ENCODE measurements at regions not wholly inside any gene's neighbourhood (a gene's known extent, or its start where the extent isn't known, plus 50 kb on each side); places are given as distances from the start of the nearest gene placed in this dataset.

DNA sequence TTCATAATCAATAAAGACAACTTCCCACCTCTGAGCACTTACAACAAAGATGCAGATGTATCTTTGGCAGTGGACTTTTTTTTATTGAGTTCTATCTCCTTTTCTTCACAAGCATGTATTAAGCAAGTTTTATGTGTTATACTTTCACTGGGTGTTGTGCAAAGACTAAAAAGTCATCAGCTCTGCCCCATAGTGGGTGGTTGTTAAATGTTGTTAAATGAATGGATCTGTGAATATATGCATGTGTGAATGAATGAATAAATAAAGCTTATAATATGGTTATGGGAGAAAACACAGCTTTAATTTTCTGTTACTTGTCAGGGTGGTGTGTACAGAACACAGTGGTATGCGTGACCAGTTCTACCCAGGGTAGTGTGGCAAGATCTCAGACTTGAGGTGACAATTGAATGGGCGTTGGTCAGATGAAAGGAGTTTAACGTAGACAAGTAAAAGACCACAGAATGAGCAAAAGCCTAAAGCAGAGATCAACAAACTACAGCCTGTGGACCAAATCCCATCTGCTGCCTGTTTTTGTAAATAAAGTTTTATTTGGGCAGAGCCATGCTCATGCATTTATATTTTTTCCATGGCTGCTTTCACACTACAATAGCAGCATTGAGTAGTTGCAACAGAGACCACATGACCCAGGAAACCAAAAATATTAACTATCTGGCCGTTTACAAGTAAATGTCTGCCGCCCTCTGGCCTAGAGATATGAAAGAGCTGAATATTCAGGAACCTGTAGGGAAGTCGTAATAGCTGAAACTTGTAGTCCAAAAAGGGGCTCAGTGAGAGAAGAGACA lies 207.4 kb upstream of the EEA1 start:
- 78 to 89% (median 83%) methylated on average over 6 of the region's 6 CpGs for WGBS, 3 donors
- TF ChIP-seq, protein P1, sequence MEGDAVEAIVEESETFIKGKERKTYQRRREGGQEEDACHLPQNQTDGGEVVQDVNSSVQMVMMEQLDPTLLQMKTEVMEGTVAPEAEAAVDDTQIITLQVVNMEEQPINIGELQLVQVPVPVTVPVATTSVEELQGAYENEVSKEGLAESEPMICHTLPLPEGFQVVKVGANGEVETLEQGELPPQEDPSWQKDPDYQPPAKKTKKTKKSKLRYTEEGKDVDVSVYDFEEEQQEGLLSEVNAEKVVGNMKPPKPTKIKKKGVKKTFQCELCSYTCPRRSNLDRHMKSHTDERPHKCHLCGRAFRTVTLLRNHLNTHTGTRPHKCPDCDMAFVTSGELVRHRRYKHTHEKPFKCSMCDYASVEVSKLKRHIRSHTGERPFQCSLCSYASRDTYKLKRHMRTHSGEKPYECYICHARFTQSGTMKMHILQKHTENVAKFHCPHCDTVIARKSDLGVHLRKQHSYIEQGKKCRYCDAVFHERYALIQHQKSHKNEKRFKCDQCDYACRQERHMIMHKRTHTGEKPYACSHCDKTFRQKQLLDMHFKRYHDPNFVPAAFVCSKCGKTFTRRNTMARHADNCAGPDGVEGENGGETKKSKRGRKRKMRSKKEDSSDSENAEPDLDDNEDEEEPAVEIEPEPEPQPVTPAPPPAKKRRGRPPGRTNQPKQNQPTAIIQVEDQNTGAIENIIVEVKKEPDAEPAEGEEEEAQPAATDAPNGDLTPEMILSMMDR (IDR thresholded peaks at IDR 0.05): no peak
- TF ChIP-seq POLR2A (IDR thresholded peaks at IDR 0.05) (no peak), EP300 (IDR thresholded peaks at IDR 0.05) (no peak)
- H3K27ac ChIP-seq: no peak overlapping the region
- no peak for DNase-seq
- no peaks in the 10 kb centered on the region for H3K9me3 ChIP-seq
- no peaks in the 10 kb centered on the region for H3K27me3 ChIP-seq
- intact Hi-C loops (cut with DNase I): no loop called here
- no peaks in the 10 kb centered on the region for H3K36me3 ChIP-seq
- peaks cover 2% of the 10 kb centered on the region for H3K4me1 ChIP-seq (ENCODE audit: insufficient read depth)
- no peak overlapping the region for H3K4me3 ChIP-seq

DNA sequence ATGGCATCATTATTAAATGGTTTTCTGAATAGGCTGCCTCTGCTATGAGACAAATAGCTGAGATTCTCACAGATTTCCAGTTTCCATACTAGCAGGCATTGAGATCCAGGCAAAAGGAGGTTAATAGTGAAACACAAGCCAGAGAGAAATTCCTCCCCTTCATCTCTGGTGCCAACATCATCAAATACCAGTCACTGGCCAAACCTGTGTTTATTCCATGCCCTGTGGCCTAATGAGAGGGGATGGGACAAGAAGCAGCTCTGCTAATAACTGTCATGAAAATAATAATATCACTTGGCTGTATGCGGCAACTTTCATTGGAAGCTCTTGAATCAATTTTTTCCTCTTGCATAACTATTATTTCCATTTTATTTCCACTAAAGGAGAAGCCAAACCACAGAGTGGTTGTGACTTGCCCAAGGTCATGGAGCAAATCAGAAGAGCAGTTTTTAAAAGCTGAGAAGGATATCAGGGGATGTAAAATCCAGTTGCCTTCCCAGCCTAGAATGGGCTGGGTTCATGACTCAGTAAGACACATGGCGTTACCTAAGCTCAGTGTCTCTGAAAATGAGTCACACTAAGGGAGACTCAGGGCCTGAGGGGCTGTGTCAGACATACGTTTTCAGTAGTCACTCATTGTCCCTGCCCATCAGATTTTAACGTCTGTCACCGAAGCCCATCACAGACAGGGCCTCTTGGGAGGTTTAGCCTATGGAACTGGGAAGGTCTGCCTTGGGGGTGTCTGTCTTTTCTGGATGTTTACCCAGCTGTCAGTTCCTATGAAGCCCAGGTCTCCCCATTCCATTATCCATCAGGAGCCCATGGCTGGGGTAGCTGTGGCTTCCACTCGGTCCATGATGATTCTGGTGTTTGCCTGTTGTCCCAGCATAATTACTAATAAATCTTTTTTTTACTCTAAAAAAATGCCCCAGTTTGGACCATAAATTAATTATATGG lies 208.8 kb upstream of the EEA1 start:
- Histone ChIP-seq H3K4me3 (no peak overlapping the region), H3K4me1 (ENCODE audit: insufficient read depth) (peaks cover 2% of the 10 kb centered on the region), H3K27ac (no peak overlapping the region), H3K27me3 (no peaks in the 10 kb centered on the region), H3K9me3 (no peaks in the 10 kb centered on the region), H3K36me3 (no peaks in the 10 kb centered on the region)
- intact Hi-C loops (cut with DNase I): no loop called here
- DNase-seq: no peak
- no peak for TF ChIP-seq POLR2A (IDR thresholded peaks at IDR 0.05)
- TF ChIP-seq, protein P1 (IDR thresholded peaks at IDR 0.05): no peak
- TF ChIP-seq EP300 (IDR thresholded peaks at IDR 0.05): no peak
- WGBS, 3 donors: 63 to 77% (median 77%) methylated on average over 6 of the region's 6 CpGs

GRCh38 chr12:93139028-93139665 lies 210.1 kb upstream of the EEA1 start:
- no peaks in the 10 kb centered on the region for H3K9me3 ChIP-seq
- intact Hi-C loops (cut with DNase I): no loop called here

More at GRCh38 chr12:93139028-93139665, 210.1 kb upstream of the EEA1 start:
- H3K27me3 ChIP-seq: no peaks in the 10 kb centered on the region
- no peak for TF ChIP-seq POLR2A (IDR thresholded peaks at IDR 0.05)
- TF ChIP-seq EP300 (IDR thresholded peaks at IDR 0.05): no peak
- TF ChIP-seq, protein P1 (IDR thresholded peaks at IDR 0.05): no peak
- no peak for DNase-seq
- no peak overlapping the region for H3K27ac ChIP-seq
- H3K4me3 ChIP-seq: no peak overlapping the region
- no peaks in the 10 kb centered on the region for H3K36me3 ChIP-seq
- H3K4me1 ChIP-seq (ENCODE audit: insufficient read depth): no peaks in the 10 kb centered on the region
- WGBS, 3 donors: 84 to 95% (median 88%) methylated on average over 1 of the region's 1 CpG

All from ovary (tissue), 7 donors.